Fibroblast of peridontal ligament (primary cell): ENCODE measurements at regions not wholly inside any gene's neighbourhood (a gene's known extent, or its start where the extent isn't known, plus 50 kb on each side); places are given as distances from the start of the nearest gene placed in this dataset.

Experiments
- DNase-seq: peaks from one replicate; pipeline ENCODE4 v3.0.0-alpha.2; 2010; ENCODE audit errors: extremely low read depth

GRCh38 chr20:3354247-3354646, 53.2 kb downstream of the DNAAF9 start:
- DNase-seq: no peak

GRCh38 chr20:3353646-3354045, 53.8 kb downstream of the DNAAF9 start:
- no peak for DNase-seq

GRCh38 chr20:3352202-3352601, 55.3 kb downstream of the DNAAF9 start:
- no peak for DNase-seq

DNA sequence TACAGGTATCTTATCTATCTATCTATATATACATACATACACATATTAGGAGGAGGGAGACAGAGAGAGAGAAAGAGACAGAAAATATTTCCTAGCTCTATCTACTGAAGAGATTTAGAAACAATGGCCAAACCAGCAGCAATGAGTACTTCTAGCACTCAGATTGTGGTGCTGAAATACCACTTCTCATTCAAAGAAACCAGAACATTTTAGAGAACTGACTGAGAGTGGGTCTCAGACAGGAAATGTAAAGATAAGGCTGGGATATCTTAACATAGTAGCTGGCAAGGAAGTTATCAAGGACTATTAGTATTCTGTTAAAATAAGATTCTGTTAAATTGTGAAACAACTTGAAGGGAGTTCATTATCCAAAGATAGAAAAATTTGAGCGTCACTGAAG, 57.0 kb downstream of the DNAAF9 start:
- no peak for DNase-seq

- no peak for DNase-seq
Measured at GRCh38 chr20:3349786-3350185, 57.7 kb downstream of the DNAAF9 start.

GRCh38 chr20:3342766-3343165, 64.7 kb downstream of the DNAAF9 start:
- DNase-seq: no peak

DNA sequence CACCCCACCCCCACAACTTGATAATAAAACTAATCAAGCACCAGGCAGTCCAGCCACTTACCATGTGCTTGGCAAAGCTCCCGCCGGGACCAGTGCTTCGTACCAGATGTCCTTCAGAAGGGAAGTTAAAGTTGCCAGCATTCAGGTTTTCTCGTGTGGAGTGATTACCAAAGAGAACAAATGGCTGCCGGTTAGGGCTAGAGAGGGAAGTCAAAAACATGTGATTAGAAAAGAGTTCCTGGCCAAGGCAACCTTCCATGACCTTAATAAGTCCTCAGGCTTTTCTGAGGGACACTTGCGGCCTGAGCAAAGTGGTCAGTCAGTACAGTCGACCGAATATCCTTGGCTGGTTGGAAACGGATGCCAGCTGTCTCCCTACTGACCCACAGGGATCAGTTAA, 67.0 kb downstream of the DNAAF9 start:
- DNase-seq: peak; percentile 23

GRCh38 chr20:3339571-3339970, 67.9 kb downstream of the DNAAF9 start:
- DNase-seq: no peak

DNA sequence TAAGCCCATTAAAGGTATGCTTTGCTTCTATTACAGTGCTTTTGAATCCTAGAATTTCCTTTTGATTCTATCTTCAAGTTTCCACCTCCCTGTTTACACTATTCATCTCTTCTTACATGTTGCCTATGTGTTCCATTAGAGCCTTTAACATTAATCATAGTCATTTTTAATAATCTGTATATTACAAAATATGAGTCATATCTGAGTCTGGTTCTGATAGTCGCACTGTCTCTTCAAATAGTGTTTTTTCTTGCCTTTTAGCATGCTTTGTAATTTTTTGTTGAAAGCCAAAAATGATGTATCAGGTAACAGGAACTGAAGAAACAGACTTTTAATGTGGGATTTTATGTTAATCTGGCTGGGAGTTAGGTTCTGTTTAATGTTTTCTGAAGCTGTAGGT, 68.4 kb downstream of the DNAAF9 start:
- DNase-seq: no peak

DNA sequence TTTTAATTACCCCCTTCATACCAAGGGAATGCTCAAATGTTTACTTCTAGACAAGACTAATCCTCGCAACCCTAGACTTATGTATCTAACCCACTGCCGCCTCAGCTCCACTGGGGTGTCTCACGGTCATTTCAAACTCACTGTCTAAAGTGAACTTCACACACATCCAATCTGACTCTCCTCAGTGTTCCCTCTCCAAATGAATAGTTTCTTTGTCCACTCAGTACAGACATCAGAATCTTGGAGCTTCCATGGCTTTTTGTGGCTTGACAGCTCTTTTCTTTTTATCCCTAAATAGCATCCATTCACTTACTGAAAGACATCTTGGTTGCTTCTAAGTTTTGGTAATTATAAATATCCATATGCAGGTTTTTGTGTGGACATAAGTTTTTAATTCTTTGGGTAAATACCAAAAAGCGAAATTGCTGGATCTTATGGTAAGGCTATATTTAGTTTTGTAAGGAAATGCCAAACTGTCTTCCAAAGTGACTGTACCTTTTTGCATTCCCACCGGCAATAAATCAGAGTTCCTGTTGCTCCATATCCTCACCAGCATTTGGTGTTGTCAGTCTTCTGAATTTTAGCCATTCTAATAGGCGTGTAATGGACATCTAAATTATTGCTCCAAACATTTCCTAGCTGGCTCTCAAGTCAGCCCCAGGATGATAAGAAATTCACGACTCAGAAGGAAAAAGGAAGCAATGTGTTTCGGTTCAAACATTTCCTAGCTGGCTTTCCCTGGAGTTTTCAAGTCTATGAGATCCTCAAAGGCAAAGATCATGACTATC, 73.1 kb downstream of the DNAAF9 start:
- no peak for DNase-seq

DNA sequence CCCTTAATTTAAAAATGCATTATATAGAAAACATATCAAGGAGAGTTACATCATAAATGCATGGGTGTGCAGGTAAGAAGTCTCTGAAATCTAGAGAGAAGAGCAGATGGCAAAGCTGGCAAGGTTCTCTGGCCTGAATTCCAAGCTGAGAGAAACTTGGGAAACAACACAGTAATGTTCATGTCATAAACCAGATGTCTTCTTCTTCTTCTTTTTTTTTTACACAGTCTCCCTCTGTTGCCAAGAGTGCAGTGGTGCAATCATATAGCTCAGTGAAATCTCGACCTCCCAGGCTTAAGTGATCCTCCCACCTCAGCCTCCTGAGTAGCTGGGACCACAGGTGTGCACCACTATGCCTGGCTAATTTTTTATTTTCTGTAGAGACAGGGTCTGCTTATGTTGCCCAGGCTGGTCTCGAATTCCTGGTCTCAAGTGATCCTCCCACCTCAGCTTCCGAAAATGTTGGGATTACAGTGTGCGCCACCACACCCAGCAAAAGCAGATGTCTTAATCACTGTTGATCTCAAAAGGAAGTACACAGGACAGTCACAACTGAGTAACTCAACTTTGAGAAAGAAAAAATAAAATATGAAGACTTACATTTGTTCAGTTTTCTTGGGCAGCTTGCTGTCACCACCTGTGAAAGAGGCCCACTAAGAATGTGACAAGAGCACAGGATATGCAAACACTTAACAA, 77.3 kb downstream of the DNAAF9 start:
- DNase-seq: peak; percentile 80

DNA sequence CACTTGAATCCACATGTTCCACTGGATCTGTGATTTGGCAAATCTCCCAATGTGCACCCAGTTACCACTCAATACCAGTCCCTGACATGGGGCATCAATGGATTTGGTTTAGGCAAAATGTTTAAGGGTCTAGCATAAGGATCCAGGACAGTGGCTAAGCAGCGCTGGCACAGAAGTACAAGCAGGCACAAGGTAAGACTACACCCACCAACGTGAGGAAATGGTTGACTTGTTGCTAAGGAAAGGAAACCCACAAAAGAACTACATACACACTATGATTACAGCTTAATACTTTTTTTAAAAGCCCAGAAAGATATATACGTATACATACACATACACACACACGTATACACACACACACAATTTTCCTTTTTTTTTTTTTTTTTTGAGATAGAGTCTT, 79.0 kb downstream of the DNAAF9 start:
- DNase-seq: no peak

DNA sequence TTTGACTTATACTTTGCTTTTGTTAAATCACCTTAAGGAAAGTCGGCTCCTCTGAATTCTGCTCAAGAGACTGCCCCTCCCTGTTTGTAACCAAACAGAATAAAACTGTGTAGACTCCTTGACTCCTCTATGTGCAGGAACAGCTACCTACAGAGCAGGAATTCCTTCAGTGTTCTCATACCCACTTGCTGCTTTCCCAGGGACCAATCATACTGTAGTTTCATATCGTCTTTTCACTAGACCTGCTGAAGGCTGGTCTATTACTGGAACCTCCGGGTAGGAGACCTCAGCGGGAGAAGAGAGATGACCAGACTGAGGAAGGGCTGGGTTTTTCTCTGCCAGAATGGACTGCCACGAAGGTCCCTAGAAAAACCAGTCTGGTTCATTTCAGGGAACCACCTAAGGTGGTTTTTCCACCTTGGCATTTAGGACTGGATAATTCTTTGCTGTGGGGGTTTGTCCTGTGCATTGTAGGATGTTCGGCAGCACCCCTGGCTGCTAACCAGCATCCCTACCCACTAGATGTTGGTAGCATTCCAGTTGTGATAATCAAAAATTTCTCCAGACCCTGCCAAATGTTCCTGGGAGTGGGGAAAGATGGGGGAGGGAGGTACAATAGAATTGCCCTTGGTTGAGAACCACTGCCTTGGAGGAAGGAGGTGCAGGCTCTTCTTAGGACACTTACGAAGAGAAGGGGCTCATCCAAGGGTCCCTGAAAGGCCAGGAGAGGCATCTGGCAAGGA, 80.5 kb downstream of the DNAAF9 start:
- no peak for DNase-seq

GRCh38 chr20:3325864-3326263, 81.6 kb downstream of the DNAAF9 start:
- DNase-seq: no peak

DNA sequence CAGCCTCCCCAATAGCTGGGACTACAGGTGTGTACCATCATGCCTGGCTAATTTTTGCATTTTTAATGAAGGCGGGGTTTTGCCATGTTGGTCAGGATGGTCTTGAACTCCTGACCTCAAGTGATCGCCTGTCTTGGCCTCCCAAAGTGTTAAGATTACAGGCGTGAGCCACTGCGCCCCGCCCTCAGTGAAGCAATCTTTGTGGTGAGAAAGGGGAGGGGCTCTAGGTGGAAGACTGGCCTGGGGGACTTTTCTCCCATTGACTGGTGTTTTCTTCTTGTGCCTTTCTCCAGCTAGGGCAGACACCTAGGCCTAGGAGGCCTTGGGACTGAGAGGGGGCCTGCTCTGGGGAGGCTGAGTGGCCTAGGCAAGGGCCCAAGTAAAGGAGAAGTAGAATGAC, 84.1 kb downstream of the DNAAF9 start:
- no peak for DNase-seq

- DNase-seq: peak; percentile 72
Measured at GRCh38 chr20:3318226-3318884, 79.4 kb upstream of the SLC4A11 start.

DNA sequence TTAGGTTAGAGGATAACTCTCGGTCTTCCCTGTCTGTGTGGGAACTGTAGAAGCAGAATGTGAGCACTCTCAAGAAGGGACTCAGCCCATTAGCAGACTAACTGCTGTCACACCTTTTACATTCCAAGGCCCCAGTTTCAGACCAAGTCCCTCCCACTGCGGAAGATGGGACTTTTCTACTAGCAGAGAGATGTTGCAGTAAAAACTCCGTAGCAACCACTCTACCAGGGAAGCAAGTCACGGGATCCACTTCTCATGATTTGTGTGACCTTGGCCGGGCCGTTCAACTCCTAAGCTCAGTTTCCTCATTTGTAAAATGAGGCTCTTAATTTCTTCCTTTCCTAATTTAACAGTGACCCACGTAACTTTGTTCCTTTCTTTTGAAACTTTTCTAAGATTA, 77.1 kb upstream of the SLC4A11 start:
- no peak for DNase-seq

DNA sequence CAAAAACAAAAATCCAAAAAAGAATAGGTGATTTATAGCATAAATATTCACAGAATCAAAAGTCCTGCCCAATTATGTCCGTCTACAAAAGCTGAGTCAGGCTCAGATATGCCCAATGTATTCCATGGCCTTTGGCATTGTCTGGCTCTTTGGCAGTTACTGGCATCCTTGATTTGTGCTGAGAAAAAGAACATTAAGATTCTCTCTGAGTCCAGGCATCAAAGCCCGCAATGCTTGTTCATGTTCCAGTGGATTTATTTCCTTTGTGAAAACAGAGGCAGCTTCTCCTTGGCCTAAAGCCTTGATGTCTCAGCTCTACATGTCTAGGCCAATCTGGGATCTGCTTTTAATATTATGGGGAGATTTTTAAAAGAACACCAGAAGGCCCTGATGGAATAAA, 76.1 kb upstream of the SLC4A11 start:
- DNase-seq: peak; percentile 9

- no peak for DNase-seq
Measured at GRCh38 chr20:3314391-3314790, 75.4 kb upstream of the SLC4A11 start.

GRCh38 chr20:3313683-3314065, 74.7 kb upstream of the SLC4A11 start:
- DNase-seq: peak; percentile 12

DNA sequence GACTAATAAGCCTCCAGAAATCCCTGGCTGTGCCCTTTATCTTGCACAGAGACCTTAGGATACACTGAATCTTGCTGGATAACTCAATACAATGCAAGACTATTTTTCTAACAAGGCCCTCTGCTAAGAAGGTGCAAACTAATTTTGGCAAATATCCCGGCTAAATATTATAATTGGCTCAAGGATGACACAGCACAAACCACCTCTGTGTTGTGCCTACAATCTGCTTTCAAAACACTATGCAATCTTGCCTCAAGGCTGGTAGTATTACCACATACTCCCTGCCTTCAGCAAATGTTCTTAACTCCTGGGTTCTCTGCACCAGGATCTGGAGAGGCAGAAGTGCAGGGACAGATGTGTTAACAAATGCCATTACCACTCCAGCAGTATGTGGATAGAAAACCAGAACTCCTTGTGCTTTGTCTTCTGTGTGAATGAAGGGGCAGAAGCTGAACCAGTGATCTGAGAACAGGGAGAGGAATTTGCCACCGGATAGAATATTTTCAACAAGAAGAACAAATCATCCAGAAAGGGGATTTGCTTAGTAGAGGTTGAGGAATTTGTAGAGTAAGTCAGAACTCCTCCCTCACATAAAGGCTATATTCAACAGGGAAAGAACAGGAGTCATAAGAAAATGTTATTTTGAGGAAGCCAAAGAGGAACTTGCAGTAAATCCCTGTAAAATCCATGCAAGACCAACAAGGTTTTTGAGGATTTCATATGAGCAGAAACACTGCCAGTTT, 74.1 kb upstream of the SLC4A11 start:
- DNase-seq: peak; percentile 68

- DNase-seq: no peak
Measured at GRCh38 chr20:3311623-3312022, 72.6 kb upstream of the SLC4A11 start.
